Stimulated activated CD8-positive, alpha-beta memory T cell treated with anti-CD3 and anti-CD28 coated beads, Interleukin-15, amount 100 ng/mL, for 1 hour (primary cell): ENCODE measurements at regions not wholly inside any gene's neighbourhood (a gene's known extent, or its start where the extent isn't known, plus 50 kb on each side); places are given as distances from the start of the nearest gene placed in this dataset.
"Not testable (repeated sequence)": the region's sequence is repeated elsewhere in the genome, so short reads cannot be mapped to it uniquely, and the experiment has no call there.

ENCODE experiments used
- DNase-seq: peaks from one replicate; pipeline ENCODE4 v3.0.0-alpha.2; 2020; ENCODE audit warnings: low read depth

DNA sequence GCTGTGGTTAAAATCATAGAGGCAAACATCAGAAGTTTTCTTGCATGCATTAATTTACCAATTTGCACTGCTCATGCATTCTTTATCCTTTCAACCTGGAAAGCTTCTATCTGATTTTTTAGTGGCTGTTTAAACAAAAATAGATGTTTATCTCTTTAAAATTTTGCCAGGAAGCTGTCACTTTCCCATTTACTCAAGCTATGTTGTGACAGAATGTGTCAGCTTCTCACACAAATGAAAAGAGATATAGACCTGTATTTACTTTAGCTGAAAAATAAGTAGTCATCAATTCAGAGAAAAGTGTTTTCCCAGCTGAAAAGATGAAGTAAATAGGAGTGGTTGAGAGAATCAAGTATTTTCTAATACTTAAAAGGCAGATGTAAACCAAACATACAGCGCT lies 872.8 kb downstream of the DACH1 start:
- no peak for DNase-seq

GRCh38 chr13:70987043-70987442 lies 878.8 kb upstream of the KLHL1 start:
- DNase-seq = no peak

DNA sequence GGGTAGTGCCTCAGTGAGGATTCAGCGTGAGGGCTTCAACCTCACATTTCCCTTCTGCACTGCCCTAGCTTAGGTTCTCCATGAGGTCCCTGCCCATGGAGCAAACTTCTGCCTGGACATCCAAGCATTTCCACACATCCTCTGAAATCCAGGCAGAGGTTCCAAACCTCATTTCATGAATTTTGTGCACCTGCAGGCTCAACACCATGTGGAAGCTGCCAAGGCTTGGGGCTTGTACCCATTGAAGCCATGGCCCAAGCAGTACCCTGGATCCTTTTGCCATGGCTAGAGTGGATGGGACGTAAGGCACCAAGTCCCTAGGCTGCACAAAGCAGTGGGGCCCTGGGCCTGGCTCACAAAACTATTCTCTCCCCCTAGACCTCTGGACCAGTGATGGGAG lies 877.1 kb upstream of the KLHL1 start:
- DNase-seq = no peak

DNA sequence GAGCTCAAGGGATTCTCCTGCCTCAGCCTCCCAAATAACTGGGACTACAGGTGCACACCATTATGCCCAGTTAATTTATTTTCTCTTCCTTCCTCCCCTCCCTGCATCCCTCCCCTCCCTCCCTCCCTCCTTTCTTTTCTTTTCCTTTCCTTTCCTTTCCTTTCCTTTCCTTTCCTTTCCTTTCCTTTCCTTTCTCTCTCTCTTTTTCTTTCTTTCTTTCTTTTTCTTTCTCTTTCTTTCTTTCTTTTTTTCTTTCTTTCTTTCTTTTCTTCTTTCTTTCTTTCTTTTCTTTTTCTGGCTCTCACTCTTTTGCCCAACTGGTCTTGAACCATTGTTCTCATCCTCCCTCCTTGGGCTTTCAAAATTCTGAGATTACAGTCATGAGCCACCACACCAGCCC lies 873.0 kb upstream of the KLHL1 start:
- DNase-seq = not testable (repeated sequence)

- DNase-seq = no peak
These were observed 861.1 kb upstream of the KLHL1 start for GRCh38 chr13:70969321-70969720.

DNA sequence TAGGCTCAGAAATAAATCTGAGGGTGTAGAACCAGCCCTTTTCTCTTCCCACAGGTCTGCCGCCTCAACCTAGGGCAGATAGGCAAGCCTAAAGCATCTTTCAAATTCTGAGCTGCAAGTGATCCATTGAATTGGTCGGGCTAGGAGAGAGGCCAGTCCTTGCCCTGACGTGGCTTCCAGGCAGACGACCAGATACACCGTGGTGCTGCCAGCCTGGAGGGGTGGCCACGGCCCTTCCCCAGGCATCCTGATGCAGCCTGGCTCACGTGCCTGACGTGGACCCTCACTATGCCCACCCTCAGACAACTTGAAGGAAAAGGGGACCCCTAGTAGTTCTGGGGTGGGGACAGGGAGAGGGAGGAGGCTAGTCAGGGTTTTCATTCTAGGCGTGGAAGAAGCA lies 859.3 kb upstream of the KLHL1 start:
- DNase-seq = no peak

- no peak for DNase-seq
These were observed 856.6 kb upstream of the KLHL1 start for GRCh38 chr13:70964874-70965273.

DNA sequence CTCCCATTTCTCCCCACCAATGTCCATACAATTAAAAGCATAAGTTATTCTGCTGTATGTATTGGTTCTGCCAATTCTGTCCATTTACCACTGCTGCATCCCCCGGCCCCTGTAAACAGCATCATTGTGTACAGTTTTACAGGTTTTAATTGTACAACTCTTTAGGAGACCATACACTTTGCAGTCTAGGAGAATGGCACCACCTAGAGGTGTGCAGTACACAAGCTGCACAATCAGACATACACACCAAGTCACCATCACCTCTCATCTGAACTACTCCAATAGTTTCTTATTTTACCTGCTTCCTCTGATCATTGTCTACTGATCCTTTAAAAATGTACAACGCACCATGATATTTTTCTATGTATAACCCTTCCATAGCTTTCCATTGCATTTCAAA lies 855.9 kb upstream of the KLHL1 start:
- no peak for DNase-seq

- DNase-seq = no peak
These were observed 852.7 kb upstream of the KLHL1 start for GRCh38 chr13:70960841-70961443.

DNA sequence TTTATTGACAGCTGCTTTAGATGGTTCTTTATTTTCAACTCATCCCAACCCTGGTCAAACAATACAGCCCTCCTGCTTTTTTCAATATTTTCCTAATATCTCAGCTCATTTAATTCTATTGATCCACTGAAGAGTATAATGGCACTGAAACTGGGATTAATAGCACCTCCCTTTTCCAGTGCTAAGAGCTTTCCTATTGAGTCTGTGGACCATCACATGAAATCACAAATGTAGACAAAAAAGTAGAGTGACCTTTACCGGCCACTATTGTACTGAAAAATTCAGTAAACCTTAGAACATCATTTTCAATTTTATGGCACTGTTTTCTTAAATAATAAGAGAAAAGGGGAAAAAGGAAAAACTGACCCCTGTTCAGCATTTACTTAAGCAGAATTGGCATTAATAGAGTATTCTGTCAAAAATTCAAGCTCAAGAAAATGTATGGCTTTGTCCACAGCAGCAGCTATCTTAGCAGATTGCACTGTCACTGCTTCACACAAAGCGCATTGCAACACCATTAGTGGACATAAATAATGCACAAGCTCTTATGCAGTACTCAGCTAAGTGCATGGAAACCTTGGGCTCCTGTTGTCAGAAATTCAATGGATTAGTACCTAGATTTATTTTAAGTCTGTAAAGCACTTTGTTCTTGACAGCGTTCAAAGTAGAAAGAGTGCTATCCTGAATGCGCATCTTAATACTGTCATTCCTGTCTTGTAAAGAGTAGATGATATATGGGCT lies 851.0 kb upstream of the KLHL1 start:
- no peak for DNase-seq

GRCh38 chr13:70955887-70956286 lies 847.6 kb upstream of the KLHL1 start:
- DNase-seq = no peak

- DNase-seq = no peak
These were observed 842.4 kb upstream of the KLHL1 start for GRCh38 chr13:70950664-70951063.

DNA sequence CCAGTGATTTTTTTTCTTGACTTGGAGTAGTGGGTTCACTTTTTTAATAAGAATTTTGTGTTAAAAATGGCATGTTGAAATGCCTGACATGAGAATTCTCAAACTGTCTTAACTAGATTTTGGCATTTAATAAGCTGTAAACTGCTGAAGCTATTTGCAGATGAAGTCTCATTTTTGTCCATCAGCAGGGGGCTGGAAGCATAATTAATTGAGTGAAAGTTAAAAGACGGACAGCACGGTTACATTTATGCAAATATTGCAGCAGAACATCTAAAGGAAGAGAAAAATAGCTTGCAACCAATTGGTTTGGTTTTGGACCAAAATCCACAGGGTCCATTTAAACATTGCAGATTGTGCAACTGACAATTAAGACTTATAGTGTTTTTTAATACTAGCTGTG lies 837.3 kb upstream of the KLHL1 start:
- DNase-seq = no peak

DNA sequence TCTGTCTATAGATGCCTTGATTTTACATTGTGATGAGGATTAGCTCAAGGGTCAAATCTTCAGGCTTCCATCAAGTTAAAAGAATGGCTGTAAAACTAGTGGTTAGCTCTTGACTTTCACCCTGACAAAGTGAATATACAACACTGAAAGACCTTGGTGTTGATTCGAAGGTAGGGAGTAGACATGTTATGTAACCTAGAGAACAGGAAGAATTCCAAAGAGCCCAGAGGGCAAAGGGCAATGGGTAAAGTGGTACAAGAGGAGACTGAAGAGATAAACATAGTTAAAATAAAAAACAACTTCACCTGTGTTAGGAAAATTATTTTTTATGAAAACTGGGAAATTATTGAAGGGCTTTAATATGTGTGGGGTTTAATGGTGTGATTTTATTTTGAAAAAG lies 833.2 kb upstream of the KLHL1 start:
- no peak for DNase-seq

DNA sequence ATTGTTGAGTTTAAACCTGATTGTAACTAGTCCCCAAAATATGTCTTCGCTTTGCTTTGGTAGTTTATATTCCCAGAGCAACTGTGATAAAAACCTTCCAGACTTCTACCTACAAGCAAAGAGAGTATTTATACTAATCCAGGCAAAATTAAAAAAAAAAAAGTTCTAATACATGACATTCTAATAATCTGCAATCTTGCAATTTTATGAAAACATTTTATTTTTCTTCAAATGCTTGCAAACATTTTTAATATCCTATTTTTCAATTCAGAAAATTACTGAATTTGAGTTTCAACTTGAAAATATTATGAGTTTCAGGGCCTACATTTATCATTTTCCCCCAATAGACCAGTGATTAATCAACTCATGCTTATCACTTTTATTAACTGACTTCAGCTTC lies 830.2 kb upstream of the KLHL1 start:
- DNase-seq = no peak

DNA sequence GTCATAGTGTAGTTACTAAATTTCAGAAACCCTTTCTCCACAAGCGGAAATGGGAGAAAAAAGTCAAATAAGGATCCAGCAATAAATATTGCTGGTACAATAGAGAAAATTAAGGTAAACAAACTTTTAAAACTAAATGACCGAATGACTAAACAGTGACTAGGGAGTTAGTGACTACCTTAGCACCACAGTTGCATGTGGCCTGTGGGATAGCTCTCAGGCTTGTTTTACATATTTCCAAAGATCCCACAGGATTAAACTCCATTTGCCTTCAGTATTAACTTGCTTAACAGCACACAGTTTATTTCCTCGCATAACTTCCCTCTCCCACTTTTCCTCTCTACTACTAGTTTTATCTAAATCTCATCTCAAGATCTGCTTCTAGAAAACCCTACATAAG lies 824.3 kb upstream of the KLHL1 start:
- no peak for DNase-seq

GRCh38 chr13:70923863-70924752 lies 815.9 kb upstream of the KLHL1 start:
- no peak for DNase-seq

GRCh38 chr13:70911286-70911685 lies 803.0 kb upstream of the KLHL1 start:
- no peak for DNase-seq

DNA sequence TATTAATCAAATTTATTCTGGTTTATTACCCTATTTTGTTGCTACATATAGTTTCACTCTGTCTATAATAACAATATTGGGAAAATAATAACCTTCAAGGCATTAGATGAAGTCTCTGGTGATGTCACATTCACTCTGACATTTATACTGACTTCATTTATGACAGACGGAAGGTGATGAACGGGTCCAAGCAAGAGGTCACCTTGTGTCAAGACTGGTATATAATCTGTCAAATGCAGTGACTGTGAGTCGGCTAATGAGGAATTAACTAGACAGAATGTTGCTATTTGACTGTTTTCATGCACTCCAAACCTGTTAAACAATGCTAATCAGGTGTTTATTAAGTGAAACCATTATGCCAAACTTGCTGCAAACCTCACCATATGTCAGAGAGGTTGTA lies 800.5 kb upstream of the KLHL1 start:
- DNase-seq = no peak

GRCh38 chr13:70905035-70905434 lies 796.8 kb upstream of the KLHL1 start:
- DNase-seq = no peak

DNA sequence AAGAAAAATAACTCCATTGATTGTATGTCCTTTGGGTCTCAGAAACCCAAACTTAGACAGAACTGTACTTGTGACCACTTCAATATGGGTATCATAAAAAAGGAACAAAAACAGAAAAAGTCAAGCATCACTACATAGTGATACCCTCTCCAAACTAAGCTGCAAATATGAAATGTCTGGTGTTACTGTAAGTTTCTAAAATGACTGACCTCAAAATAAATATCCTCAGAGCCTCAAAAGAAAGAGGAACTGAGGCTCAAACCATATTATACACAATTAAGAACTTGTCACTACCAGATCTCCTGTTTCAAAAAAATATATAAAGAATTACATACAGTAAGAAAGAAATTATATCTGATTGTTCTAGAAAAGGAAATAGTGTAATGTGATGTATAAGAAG lies 787.9 kb upstream of the KLHL1 start:
- DNase-seq = no peak

DNA sequence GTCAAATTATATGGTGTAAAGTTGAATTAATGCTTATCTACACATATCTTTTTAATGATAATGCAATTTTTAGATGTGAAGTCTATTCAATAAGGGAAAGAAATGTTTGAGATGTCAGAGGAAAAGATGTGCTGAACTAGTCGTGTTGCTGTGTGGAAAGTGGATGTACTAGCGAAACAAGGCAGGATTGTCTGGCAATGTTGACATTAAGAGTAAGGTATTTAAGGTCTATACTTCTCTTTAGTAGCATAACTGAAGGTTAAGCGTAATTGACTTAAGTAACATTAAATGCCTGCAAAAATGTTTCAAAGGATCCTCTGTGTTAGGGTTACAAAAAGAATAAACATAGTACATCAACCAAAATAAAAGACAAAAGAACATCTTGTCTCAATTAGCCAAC lies 787.3 kb upstream of the KLHL1 start:
- DNase-seq = no peak

- DNase-seq = no peak
These were observed 786.0 kb upstream of the KLHL1 start for GRCh38 chr13:70894258-70894657.
